ENCODE measurements at regions not wholly inside any gene's neighbourhood (a gene's known extent, or its start where the extent isn't known, plus 50 kb on each side); places are given as distances from the start of the nearest gene placed in this dataset.

GRCh38 chr12:118841588-118841987, 139.8 kb upstream of the SRRM4 start:
- TF ChIP-seq CTCF (conservative IDR thresholded peaks at IDR 0.05) (no peak), EZH2 (IDR thresholded peaks at IDR 0.05; ENCODE audit: low read depth) (no peak)

Measured in PC-9 (cell line).